Liver (tissue), 8 donors: ENCODE measurements at regions not wholly inside any gene's neighbourhood (a gene's known extent, or its start where the extent isn't known, plus 50 kb on each side); places are given as distances from the start of the nearest gene placed in this dataset.

Experiments
- DNase-seq: peaks from one replicate; pipeline ENCODE4 v3.0.0-alpha.2; 2017; ENCODE audit warnings: low spot score
- H3K27ac ChIP-seq, 2 donors: one replicate each; pipeline ENCODE4 v1.7.0; 2013; ENCODE audit warnings: inconsistent platforms in 2 of 2, low read length in 2 of 2, control low read depth in 1 of 2, low read depth in 1 of 2, mild to moderate bottlenecking in 1 of 2
- H3K27me3 ChIP-seq, 4 donors: one replicate each; pipeline versions ENCODE4 v1.6.1 to v1.7.0; 2013; ENCODE audit warnings: low read length in 3 of 4, inconsistent platforms in 1 of 4, mild to moderate bottlenecking in 1 of 4, moderate library complexity in 1 of 4; ENCODE audit not compliant: control insufficient read depth in 4 of 4, insufficient read depth in 4 of 4
- H3K36me3 ChIP-seq, 4 donors: one replicate each; pipeline versions ENCODE4 v1.6.1 to v1.7.0; 2013; ENCODE audit warnings: low read length in 3 of 4, mild to moderate bottlenecking in 3 of 4, low read depth in 1 of 4, moderate library complexity in 1 of 4; ENCODE audit not compliant: control insufficient read depth in 4 of 4, insufficient read depth in 3 of 4
- H3K4me1 ChIP-seq, 4 donors: one replicate each; pipeline versions ENCODE4 v1.6.1 to v1.7.0; 2013; ENCODE audit warnings: low read length in 3 of 4, mild to moderate bottlenecking in 3 of 4, moderate library complexity in 1 of 4; ENCODE audit not compliant: control insufficient read depth in 4 of 4, insufficient read depth in 4 of 4
- H3K4me3 ChIP-seq, 3 donors: one replicate each; pipeline versions ENCODE4 v1.6.1 to v1.7.0; 2013; ENCODE audit warnings: low read length in 3 of 3, control low read depth in 1 of 3, low read depth in 1 of 3, mild to moderate bottlenecking in 1 of 3
- H3K9ac ChIP-seq, 2 donors: one replicate each; pipeline ENCODE4 v1.7.0; 2013; ENCODE audit warnings: low read length in 2 of 2, mild to moderate bottlenecking in 2 of 2, moderate library complexity in 2 of 2, control low read depth in 1 of 2, low read depth in 1 of 2
- H3K9me3 ChIP-seq, 4 donors: one replicate each; pipeline versions ENCODE4 v1.6.1 to v1.7.0; 2013; ENCODE audit warnings: low read length in 3 of 4; ENCODE audit not compliant: control insufficient read depth in 4 of 4
- EGR1 ChIP-seq, 2 donors: IDR thresholded peaks; 2 replicates each; pipeline ENCODE4 v1.6.1; 2016 to 2018; ENCODE audit warnings: antibody characterized with exemption in 2 of 2, low read depth in 2 of 2
- FOXA1 ChIP-seq: IDR thresholded peaks from 2 replicates; pipeline ENCODE4 v1.6.1; 2016; ENCODE audit warnings: antibody characterized with exemption
- FOXA2 ChIP-seq: IDR thresholded peaks from 2 replicates; pipeline ENCODE4 v1.6.1; 2016; ENCODE audit warnings: antibody characterized with exemption
- GABPA ChIP-seq, 2 donors: IDR thresholded peaks in 1 of 2; conservative IDR thresholded peaks in 1 of 2; 2 replicates each; pipeline ENCODE4 v1.6.1; 2016; ENCODE audit warnings: antibody characterized with exemption in 2 of 2, mild to moderate bottlenecking in 1 of 2, moderate library complexity in 1 of 2
- HNF4A ChIP-seq, 2 donors: conservative IDR thresholded peaks; 2 replicates each; pipeline ENCODE4 v1.6.1; 2016; ENCODE audit warnings: antibody characterized with exemption in 2 of 2, mild to moderate bottlenecking in 2 of 2
- HNF4G ChIP-seq: IDR thresholded peaks from 2 replicates; pipeline ENCODE4 v1.6.1; 2016; ENCODE audit warnings: antibody characterized with exemption
- JUND ChIP-seq, 2 donors: IDR thresholded peaks; 2 replicates each; pipeline ENCODE4 v1.6.1; 2016; ENCODE audit warnings: antibody characterized with exemption in 2 of 2
- NR2F2 ChIP-seq: IDR thresholded peaks from 2 replicates; pipeline ENCODE4 v1.6.1; 2016; ENCODE audit warnings: antibody characterized with exemption
- RAD21 ChIP-seq, 2 donors: IDR thresholded peaks; 2 replicates each; pipeline ENCODE4 v1.6.1; 2016; ENCODE audit warnings: antibody characterized with exemption in 2 of 2, mild to moderate bottlenecking in 2 of 2
- RXRA ChIP-seq, 2 donors: IDR thresholded peaks; 2 replicates each; pipeline ENCODE4 v1.6.1; 2017 to 2018; ENCODE audit warnings: antibody characterized with exemption in 2 of 2, mild to moderate bottlenecking in 1 of 2
- SP1 ChIP-seq: IDR thresholded peaks from 2 replicates; pipeline ENCODE4 v1.6.1; 2018; ENCODE audit warnings: antibody characterized with exemption, mild to moderate bottlenecking
- TAF1 ChIP-seq: conservative IDR thresholded peaks from 2 replicates; pipeline ENCODE4 v1.6.1; 2016; ENCODE audit warnings: antibody characterized with exemption, mild to moderate bottlenecking
- YY1 ChIP-seq: IDR thresholded peaks from 2 replicates; pipeline ENCODE4 v1.6.1; 2016; ENCODE audit warnings: antibody characterized with exemption, mild to moderate bottlenecking
- WGBS: extraction: QIAGEN DNeasy Blood & Tissue Kit; methylation state at CpG from one replicate; pipeline ENCODE4 v1.1.7; 2013; 5-methylcytosine and 5-hydroxymethylcytosine counted together
- TF ChIP-seq, protein P1 (sequence below): IDR thresholded peaks from 2 replicates; pipeline ENCODE4 v1.6.1; 2016; ENCODE audit warnings: antibody characterized with exemption
- TF ChIP-seq, protein P2 (sequence below): fragments of 150-350 bp; IDR thresholded peaks from 2 replicates; pipeline ENCODE4 v1.5.1; 2017; ENCODE audit warnings: improper control_type of control experiment, low read depth, low read length; ENCODE audit not compliant: missing input control
- donor health status: healthy.
- donor health status: healthy.
- donor health status: healthy.
- donor health status: healthy.
- donor health status: healthy.

DNA sequence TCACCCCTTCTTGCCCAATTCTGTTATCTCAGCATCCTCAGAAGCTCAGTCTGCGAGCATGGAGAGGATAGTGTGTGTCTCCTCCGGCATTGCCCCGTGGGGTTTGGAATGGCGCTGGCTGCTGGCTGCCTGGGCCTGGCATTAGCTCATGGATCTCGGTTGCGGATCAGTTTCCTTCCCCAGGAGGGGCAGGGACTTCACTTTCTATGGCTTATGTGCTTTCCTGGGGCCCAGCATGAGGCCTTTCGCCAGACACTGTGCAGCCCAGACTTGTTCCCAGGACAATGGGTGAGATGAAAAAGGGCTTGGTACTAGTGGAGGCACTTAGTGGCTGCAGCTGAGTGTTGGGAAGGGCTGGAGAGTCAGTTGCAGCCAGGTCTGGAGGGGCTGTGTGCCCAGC lies 143.3 kb downstream of the GLI2 start:
- 90% methylated on average over 7 of the region's 7 CpGs for WGBS
- no peak overlapping the region for H3K4me3 ChIP-seq
- no peak for DNase-seq
- H3K9me3 ChIP-seq: no peaks in the 10 kb centered on the region
- no peaks in the 10 kb centered on the region for H3K36me3 ChIP-seq
- H3K9ac ChIP-seq: no peak overlapping the region
- H3K4me1 ChIP-seq: no peaks in the 10 kb centered on the region
- H3K27ac ChIP-seq: no peak overlapping the region
- TF ChIP-seq YY1 (no peak), RAD21 (IDR thresholded peaks at IDR 0.05) (no peak), HNF4G (no peak)
- TF ChIP-seq, protein P1, sequence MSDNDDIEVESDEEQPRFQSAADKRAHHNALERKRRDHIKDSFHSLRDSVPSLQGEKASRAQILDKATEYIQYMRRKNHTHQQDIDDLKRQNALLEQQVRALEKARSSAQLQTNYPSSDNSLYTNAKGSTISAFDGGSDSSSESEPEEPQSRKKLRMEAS: no peak
- peaks cover 0 to 5% (median 0%) of the 10 kb centered on the region in 4 donors for H3K27me3 ChIP-seq

- no peak overlapping the region for H3K9ac ChIP-seq
- H3K4me3 ChIP-seq: no peak overlapping the region
- DNase-seq: no peak
- no peaks in the 10 kb centered on the region for H3K9me3 ChIP-seq
- no peaks in the 10 kb centered on the region for H3K36me3 ChIP-seq
- H3K4me1 ChIP-seq: no peaks in the 10 kb centered on the region
- H3K27me3 ChIP-seq: peaks cover 0 to 5% (median 0%) of the 10 kb centered on the region in 4 donors
- no peak overlapping the region for H3K27ac ChIP-seq
- 68% methylated on average over 24 of the region's 24 CpGs for WGBS
- TF ChIP-seq FOXA2 (no peak), NR2F2 (no peak), YY1 (no peak), HNF4G (no peak), GABPA (IDR thresholded peaks at IDR 0.05 in 1 of 2, conservative IDR thresholded peaks at IDR 0.05 in 1 of 2) (no peak), FOXA1 (no peak)
- TF ChIP-seq, protein P2, sequence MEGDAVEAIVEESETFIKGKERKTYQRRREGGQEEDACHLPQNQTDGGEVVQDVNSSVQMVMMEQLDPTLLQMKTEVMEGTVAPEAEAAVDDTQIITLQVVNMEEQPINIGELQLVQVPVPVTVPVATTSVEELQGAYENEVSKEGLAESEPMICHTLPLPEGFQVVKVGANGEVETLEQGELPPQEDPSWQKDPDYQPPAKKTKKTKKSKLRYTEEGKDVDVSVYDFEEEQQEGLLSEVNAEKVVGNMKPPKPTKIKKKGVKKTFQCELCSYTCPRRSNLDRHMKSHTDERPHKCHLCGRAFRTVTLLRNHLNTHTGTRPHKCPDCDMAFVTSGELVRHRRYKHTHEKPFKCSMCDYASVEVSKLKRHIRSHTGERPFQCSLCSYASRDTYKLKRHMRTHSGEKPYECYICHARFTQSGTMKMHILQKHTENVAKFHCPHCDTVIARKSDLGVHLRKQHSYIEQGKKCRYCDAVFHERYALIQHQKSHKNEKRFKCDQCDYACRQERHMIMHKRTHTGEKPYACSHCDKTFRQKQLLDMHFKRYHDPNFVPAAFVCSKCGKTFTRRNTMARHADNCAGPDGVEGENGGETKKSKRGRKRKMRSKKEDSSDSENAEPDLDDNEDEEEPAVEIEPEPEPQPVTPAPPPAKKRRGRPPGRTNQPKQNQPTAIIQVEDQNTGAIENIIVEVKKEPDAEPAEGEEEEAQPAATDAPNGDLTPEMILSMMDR: no peak
These were observed 144.0 kb downstream of the GLI2 start for GRCh38 chr2:120879431-120880295.

DNA sequence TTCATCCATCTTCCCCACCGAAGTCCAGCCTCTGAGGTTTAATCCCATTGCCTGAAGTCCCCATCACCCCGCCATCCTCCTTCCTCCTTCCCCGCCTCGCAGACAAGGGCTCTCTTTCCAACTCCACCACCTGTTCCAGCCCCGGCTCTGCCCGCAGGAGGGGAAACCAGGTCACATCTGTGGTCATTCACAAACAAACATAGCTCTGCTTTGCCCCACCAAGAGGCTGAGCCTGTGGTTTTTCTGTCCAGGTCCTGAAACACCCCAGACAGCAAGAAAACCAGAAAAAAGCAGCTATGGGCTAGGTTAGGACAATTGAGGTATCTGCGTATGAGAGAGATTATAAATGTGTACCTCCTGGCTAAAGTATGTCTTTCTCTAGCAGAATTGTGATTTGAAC lies 144.7 kb downstream of the GLI2 start:
- no peak for DNase-seq
- Histone ChIP-seq H3K27me3 (peaks cover 0 to 2% (median 0%) of the 10 kb centered on the region in 4 donors), H3K9ac (no peak overlapping the region), H3K36me3 (no peaks in the 10 kb centered on the region), H3K4me1 (no peaks in the 10 kb centered on the region), H3K9me3 (no peaks in the 10 kb centered on the region), H3K27ac (no peak overlapping the region), H3K4me3 (no peak overlapping the region)
- 62% methylated on average over 7 of the region's 7 CpGs for WGBS
- TF ChIP-seq SP1: no peak
- no peak for TF ChIP-seq NR2F2
- no peak for TF ChIP-seq HNF4A (conservative IDR thresholded peaks at IDR 0.05)
- no peak for TF ChIP-seq TAF1
- no peak for TF ChIP-seq YY1
- TF ChIP-seq FOXA1: no peak
- no peak for TF ChIP-seq JUND (IDR thresholded peaks at IDR 0.05)
- no peak for TF ChIP-seq RXRA (IDR thresholded peaks at IDR 0.05)
- no peak for TF ChIP-seq HNF4G
- no peak for TF ChIP-seq GABPA (IDR thresholded peaks at IDR 0.05 in 1 of 2, conservative IDR thresholded peaks at IDR 0.05 in 1 of 2)
- no peak for TF ChIP-seq EGR1 (IDR thresholded peaks at IDR 0.05; ENCODE audit: low read depth in 2 of 2)
- TF ChIP-seq, protein P2: no peak
